ENCODE measurements at regions not wholly inside any gene's neighbourhood (a gene's known extent, or its start where the extent isn't known, plus 50 kb on each side); places are given as distances from the start of the nearest gene placed in this dataset.
A peak's percentile ranks its signal among the peaks of the same experiment; 100 is the strongest.
"Not testable (repeated sequence)": the region's sequence is repeated elsewhere in the genome, so short reads cannot be mapped to it uniquely, and the experiment has no call there.

DNA sequence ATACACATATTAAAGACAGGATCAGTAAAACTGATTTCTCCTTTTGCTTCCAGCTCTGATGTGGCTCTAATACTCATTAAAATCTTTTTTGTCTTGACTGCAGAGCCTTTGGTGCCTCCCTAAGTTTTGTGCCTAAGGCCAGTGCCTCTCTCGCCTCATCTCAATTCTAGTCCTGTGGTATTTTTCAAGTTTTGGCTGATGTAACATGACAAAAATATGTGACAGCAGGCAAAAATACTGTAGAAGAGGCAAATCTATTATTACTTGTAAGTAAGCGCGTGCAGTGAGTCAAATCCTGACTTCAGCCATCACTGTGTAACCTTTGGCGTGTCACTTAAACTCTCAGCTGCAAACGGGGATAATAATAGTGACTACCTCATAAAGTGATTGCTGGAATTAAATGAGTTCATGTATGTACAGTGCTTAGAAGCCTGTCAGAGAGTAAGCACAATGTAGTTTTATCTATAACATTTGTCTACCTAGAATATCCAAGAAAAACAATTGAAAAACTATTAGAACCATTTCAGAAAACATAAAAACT is 74.0 kb downstream of the MAB21L3 start:
- DNase-seq: no peak

DNA sequence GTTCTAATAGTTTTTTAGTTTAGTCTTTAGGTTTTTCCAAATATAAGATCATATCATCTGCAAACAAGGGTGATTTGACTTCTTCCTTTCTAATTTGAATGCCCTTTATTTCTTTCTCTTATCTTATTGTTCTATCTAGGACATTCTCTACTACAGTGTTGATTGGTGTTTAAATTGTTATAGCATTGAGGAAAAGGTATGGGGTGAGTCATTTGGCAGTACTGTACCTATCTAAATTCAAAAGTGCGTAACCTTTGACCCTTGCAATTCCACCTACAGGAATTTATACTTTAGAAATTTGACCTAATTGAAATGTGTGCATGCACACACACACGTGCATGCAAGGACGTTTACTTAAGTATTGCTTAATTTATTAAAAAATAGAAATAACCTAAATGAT is 78.3 kb downstream of the MAB21L3 start:
- no peak for DNase-seq

DNA sequence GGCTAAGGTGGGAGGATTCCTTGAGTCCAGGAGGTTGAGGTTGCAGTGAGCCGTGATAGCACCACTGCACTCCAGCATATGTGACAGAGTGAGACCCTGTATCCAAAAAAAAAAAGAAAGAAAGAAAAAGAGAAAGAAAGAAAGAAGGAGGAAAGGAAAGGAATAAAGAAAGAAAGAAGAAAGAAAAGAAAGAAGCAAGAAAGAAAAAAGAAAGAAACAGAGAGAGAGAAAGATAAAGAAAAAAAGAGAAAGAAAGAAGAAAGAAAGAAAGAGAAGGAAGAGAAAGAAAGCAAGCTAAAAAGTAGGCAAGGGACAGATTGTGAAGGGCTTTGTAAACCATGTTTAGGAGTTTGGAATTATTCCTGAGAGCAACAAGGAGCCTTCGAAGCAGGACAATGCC is 80.1 kb downstream of the MAB21L3 start:
- no peak for DNase-seq

DNA sequence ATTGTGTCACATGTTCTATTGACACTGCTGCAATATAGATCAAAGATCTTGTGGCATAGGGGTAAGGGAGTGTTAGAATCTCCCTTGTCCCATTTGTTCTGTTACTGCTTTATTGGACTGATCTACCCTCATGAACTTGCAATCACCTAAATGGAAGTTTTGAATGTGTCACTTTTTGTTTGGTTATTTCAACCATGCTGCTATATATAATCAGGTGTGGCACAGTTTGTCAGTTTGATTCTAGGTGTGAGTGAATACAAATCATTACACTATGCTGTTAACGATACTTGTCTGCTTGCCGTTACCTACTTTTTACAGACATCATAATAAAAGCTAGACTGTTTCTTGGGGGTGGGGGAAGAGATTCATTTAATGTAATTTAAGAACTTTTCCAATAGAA is 82.6 kb downstream of the MAB21L3 start:
- no peak for DNase-seq

DNA sequence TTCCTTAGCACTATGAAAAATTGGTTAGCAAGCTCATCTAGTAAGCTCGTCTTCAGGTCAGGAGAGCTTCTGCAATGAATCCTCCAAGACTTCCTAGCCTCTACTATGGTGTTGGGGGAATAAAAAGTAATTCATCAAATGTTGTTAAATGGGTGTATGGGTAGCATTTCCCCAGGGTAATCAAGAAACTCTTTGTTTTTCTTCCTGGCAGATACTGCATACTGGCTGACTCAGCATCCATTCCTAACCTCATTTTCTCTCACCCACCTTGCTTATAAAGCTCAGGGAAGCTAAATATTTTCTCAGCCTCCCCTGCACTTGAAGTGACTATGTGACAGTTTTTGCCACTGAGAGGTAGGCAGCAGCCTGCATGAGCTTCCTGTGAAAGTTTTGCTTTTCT is 83.4 kb downstream of the MAB21L3 start:
- DNase-seq: no peak

DNA sequence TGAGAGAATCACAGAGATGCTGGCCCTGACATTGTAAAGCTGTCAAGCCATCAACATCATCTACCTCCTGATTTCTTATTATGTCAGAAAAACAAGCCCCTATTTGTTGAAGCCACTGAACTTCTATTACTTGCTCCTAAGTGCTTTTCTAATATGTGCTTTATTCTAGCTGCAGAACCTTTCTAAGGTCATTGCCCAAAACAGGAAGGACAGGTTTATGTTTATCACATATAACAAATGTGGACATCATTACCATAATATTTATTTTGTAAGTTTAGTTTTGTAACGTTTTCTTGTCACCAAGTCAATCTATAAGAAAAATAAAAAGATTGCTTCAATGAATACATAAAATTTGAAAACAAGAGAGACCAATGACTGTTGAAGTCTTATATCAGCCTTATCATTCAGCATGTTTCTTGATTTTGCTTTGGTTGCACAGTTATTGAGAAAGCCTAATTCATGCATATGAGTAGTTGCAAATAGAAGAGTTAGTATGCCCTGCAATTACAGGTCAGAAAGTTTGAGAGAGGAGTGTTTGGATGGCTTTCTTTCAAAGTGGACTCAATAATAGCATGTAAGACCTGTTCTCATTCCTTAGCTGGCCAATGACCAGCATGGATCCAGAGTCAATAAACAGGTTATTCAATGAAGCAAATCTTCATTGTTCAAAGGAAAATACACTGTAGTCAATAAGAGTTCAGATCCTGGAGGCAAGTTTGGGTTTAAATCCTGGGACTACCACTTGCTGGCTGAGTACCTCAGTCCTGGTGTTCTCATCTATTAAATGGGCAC is 84.1 kb downstream of the MAB21L3 start:
- DNase-seq: no peak

DNA sequence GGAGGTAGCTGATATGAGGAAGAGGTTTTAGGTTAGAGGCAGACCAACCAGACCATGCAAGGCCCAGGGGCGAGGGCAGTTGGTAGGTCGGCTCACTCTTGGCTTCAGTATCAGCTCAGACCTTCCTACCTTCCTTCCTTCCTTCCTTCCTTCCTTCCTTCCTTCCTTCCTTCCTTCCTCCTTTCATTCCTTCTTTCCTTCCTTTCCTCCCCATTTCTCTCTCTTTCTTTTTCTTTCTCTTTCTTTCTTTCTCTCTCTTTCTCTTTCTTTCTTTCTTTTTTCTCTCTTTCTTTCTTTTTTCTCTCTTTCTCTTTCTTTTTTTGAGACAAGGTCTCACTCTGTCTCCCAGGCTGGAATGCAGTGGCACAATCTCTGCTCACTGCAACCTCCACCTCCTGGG is 89.1 kb downstream of the MAB21L3 start:
- DNase-seq: not testable (repeated sequence)

DNA sequence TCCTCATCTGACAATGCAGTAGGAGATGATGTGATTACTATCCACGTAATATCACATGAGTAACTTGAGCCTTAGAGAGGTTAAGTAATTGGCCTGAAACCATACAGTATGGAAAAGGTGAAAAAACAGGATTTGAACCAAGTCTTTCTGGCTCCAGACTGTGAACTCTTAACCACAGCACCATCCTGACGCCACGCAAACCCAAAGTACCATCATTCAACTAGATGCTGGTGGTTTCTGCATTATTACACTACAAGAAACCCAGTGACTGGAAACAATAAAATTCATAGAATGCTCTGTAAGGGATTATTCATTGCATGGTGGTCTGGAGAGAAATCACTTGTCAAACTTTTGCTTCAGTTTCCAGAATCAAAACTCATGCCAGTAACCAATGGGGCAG is 90.7 kb downstream of the MAB21L3 start:
- no peak for DNase-seq

DNA sequence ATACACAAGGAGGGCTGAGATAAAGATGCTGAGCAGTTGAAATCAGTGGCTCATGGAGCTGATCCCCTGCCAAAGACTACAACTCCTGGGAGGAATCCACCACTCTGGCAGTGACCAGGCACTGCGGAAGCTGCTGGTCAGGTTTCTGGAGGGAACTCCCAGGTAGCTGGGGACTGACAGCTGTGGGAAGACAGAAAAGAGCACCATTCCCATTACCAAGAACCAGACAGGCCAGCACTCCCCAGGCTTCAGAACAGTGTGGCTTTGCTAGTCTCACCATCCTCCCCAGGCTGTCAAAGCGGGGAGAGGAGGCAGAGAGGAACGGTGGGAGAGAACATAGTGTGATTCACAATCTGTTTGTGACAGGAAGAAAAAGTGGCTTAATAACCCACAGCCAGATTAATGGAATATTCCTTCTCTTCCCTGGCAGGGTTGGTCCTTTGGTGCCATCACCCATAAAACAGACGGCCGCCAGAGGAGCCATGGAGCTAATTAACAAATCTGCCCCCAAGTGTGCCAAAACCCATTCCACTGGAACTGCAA is 92.1 kb downstream of the MAB21L3 start:
- no peak for DNase-seq

DNA sequence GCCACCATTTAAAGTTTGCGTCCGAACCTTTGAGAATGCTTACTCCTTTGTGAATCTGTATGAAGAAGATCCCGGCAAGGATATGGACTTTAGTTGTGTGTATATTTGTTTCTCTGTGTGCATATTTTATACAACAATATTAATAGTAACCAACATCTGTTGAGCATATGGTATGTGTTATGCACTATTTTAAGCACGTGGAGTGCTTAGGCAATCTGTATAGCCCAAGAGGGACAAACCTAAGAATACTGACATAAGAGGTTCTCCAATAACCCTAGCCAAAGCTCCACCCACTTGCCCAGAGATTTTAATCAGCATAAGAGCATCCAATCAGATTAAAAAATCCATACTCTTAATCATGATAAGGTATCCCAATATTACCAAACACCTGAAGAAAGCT is 92.7 kb downstream of the MAB21L3 start:
- DNase-seq: no peak

DNA sequence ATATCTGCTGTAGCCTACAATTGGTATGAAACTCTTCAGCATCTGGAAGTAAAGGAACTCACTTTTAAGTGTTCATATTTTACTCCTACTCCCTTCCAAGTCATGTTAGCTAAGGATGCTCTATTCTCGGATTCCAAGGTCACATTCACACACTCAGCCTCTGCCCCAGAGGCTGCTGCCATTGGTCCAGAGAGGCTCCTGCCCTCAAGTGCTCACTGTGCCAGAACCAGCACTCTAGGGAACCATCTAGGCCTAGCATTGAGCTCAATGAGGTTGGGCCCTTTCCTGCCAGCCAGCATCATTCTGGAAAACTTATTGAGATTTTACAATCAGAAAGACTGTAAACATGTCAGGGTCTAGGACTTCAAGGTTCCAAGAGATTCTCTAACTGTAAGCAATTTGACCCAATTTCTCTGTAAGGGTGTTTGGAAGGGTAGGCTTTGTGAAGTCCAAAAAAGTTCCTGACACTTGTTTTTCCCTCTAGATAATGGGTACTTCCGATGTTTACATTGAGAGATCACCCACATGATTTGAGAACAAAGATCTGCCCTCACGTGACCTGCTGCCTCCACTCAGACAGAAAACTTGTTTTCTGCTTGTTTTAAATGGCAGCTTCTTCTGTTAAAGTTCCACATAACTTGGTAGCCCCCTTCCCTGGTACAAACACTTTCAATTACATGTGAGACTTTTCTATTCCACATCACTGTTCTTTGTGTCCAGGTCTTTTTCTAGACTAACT is 94.9 kb downstream of the MAB21L3 start:
- no peak for DNase-seq

DNA sequence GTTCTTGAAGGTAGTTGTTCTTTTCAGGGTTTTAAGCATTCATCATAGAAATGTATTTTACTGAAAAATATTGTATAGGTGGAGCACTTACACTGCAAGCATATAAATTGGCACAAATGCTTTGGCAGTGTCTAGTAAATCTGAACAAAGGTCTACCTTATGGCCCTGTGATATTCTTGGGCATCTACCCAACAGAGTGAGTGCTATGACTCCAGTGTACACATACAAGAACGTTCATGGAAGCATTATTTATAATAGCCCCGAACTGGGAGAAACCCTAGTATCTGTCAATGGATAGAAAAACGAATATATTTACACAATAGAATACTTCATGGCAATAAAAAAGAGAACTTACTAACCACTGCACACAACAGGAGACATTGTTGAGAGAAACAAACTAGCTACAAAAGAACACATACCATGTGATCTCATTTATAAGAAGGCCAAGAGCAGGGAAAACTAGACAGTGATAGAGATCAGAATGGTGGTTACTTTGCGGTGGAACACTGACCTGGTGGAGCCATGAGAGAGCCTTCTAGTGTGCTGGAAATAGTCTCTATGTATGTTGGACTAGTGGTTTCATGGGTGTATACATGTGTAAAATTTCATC is 96.0 kb downstream of the MAB21L3 start:
- no peak for DNase-seq

DNA sequence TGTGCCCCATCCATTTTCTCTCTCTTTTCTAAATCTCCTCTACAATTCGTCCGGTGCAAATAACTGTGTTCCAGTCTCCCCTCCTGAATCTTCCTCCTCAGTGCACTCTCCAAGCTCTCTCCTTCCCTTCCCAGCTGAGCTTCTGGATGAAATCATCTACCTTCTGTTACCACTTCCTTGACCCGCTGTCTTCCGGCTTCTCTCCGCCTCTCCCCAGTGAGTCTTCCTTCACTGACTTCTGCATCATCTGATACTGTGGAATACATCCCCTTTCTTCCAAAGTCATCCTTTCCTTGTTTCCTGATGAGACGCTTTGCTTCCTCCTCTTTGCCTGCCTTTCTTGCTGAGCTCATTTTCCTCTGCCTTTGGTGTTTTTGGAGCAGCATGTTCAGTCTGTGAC is 96.9 kb downstream of the MAB21L3 start:
- DNase-seq: no peak

DNA sequence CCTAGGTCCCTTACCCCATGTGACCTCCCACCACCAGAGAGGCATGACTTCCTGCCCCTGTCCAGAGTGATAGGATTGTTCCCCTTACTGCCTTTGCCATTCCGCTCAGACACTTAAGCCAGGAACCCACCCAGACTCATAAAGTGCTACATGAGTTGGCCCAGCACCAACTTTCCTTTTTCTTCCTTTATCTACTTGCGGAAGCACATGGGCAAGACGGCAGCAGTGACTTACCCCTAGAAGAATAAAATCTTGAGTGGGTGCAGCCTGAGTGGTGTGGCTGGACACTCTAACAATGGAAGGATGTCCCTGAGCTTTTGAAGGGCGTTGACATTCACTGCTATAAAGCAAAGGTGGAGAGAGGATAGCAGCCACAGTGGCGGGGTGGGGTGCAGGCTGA is 100.1 kb downstream of the MAB21L3 start:
- DNase-seq: no peak

DNA sequence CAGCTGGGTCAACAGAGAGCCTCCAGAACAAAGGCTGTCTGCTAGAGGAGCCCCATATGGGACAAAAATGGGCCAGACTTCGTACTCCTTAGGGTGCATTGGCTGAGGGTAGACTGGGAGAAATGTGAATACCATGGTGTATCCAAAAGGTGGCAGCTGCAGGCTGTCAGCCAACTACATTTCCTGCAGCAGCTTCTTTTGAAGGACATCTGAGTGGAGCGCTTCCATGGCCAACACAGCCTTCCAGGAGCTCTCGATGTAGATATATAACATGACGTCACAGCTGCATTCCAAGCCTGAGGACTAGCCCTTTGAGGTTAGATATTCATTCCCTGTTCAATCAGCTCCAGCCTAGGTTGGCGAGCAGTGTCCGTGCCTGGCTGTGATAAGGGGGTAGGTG is 107.7 kb downstream of the MAB21L3 start:
- DNase-seq: no peak

DNA sequence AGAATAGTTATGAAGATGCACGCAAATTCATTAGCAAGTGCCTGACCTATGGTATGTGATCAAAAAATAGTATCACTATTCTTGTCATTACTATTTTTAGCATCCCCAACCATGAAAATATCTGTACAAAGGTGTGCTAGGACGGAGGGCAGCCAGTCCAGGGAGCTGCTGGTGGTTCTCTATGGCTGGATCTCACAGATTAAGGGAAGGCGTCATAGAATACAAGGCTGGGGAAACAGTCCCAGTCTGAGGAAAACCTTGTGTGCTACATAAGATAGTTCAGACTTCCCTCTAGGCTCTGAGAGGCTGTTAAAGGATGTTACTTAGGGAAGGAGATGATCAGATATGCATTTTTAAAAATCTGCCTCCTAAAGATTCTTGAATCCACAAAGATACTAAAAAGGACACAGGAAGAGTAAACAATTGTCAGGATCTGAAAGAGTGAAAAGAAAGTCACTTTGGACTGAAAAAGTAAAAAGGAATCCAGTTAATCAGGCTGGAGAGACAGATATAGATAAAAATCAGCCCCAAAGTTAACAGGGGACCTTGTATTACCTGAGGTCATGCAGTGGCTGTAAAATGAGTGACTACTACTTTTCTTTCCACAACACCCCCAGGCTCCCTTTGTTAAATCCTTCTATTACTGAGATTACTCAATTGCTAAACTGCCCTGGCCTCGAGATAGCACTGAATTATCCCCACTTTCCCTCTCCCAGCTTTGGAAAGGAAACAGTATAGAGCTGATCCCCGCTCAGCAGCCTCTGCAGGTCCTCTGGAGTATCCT is 108.6 kb downstream of the MAB21L3 start:
- no peak for DNase-seq

DNA sequence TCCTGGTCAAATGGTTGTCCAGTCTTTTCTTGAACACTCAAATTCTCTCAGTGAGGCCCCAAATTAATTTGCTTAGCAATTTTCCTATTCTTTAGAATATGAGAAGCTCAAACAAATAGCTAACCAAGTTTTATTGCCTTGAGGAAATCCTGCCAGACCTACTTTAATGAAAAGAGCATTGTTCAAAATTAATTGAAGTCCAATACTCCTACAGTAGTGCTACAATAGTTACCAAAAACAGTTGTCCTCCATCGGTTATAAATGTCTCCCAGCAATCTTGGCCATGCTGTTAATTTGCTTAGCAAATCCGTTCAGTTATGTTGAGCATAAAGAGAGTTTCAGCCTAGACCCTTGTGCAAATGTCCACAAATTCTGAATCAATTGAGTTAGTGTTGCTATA is 112.9 kb downstream of the MAB21L3 start:
- DNase-seq: no peak

DNA sequence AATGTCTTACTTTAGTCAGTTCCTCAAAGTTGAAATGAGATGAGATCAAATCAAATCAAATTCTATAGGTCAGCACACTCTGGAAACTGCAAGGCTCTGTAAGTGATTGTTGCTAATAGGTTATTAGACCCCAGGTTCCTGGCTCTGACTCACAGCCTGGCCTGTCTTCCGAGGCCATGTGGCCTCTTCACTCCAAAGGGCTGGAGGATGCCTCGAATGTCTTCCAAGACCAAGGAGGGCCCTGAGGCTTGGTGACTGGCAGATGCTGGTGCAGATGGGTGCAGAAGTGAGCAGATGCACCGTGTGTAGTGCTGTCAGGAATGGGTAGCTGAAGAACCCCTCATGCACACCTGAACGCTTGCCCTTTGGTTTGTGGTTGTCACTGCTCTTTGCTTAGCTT is 113.4 kb downstream of the MAB21L3 start:
- DNase-seq: no peak

DNA sequence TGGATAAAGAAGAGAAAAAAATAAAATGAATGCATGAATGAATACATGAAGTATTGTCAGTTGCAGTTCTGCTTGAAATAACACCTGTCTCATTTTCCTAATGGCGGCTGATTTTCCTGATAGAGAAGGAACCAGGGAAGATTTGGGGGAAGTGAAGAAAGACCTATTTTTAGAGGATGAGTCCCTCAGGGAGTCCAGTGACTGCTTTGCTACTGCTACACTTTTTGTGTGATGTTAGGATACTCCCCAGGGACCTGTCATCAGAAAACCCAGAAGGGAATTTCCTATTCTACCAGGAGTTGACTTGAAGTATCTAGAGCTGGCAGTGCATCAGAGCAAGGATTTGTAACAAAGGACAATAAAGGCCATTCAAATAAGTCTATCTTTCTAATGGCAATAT is 114.8 kb downstream of the MAB21L3 start:
- DNase-seq: no peak

DNA sequence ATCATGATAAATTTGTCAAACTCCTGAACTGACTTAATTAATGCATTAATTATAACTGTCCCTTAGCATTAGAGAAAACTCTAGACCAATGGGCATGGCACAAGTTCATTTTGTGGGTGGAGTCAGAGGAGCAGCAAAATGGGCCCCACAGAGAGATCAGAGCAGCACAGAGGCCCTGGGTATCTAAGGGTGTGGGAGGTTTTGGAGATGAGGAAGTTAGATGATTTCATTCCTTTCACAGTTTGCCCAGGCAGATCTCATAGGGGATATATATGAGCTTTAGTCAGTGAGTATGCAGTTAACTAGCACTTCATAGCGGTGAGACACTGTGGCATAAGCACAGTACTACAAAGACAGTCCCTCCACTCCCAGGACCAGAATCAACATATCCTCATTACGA is 117.3 kb downstream of the MAB21L3 start:
- DNase-seq: no peak

DNA sequence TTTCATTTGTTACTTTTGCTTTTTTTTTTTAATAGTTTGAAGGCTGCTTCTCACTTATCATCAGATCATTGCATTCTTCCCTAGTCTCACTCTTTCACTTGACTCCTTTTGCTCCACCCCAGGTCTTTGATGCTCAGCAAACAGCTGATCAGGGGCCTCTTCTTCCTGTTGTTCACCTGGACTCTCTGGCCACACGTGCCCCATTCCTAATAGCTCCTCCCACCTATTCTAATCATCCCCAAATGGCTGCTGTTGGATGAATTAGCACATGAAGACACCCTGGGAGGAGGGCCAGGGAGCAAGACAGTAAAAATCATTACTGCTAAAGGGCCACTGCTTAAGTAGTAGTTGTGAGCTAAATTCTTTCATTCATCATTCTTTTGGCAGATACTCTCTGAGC is 119.5 kb downstream of the MAB21L3 start:
- no peak for DNase-seq

DNA sequence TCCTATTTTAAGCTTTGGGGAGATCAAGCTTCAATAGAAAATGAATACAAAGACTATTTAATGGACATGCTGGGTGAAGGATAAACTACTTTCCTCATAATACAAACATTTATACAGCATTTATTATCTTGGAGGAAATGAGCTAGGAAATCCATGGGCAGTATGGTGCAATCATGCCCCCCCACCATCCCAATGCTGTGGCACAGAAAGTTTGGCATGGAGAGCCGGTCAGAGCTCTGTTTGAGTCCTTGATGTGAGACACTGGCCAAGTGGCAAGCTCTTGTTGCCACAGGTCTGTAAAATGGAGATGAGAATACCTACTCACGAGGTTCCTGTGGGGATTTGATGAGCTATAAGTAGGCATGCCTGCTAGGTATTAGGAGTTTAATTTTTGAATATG is 120.6 kb downstream of the MAB21L3 start:
- DNase-seq: no peak

DNA sequence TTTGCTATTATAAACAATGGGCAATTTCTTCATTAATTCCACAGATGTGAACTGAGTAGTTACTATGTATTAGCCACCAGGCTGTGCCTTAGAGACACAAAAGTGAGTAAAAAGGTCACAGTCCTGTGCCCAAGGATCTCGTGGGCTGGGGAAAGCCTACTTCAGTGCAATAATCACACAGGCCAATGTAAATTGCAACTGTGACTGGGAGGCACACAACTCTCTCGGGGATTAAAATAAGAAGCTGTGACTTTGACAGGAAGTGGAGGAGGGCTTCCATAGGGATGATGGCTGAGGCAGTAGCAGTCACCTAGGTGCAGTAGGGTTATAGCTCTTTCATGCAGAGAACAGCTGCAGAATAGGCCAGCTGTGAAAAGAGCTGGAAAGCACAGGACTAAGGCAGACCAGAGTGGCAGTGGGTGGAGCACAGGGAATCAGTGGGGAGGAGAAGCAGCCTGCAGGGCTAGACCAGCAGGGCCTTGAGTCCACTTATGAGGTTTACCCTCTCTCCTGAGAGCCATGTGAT is 121.9 kb downstream of the MAB21L3 start:
- peak; percentile 52 for DNase-seq
